PFSK-1 (cell line): ENCODE measurements at regions not wholly inside any gene's neighbourhood (a gene's known extent, or its start where the extent isn't known, plus 50 kb on each side); places are given as distances from the start of the nearest gene placed in this dataset.

ENCODE experiments used
- FOXP2 ChIP-seq: optimal IDR thresholded peaks from 2 replicates; pipeline ENCODE3; 2011; ENCODE audit warnings: borderline replicate concordance, control low read depth, inconsistent platforms; ENCODE audit not compliant: insufficient read depth; ENCODE audit errors: extremely low read length, extremely low read depth
- POLR2AphosphoS5 ChIP-seq: IDR thresholded peaks from 2 replicates; pipeline ENCODE4 v1.6.1; 2012; ENCODE audit warnings: low read depth, mild to moderate bottlenecking, control low read depth, low read length, moderate library complexity
- SIN3A ChIP-seq: IDR thresholded peaks from 2 replicates; pipeline ENCODE4 v1.6.1; 2012; ENCODE audit warnings: mild to moderate bottlenecking, low read length, moderate library complexity, borderline replicate concordance; ENCODE audit not compliant: insufficient read depth
- TAF1 ChIP-seq: IDR thresholded peaks from 2 replicates; pipeline ENCODE4 v1.6.1; 2012; ENCODE audit warnings: low read length, control low read depth, borderline replicate concordance; ENCODE audit not compliant: insufficient read depth
- TF ChIP-seq, protein P1 (sequence below), 2 experiments: IDR thresholded peaks; 2 replicates each; pipeline versions ENCODE4 v1.6.1 to v1.8.0; 2011 to 2012; ENCODE audit warnings: low read depth in 2 of 2, low read length in 2 of 2, control low read depth in 1 of 2, inconsistent platforms in 1 of 2, mild to moderate bottlenecking in 1 of 2, moderate library complexity in 1 of 2; ENCODE audit not compliant: insufficient read depth in 1 of 2

GRCh38 chr12:98211909-98212695, 303.3 kb upstream of the TMPO start:
- TF ChIP-seq SIN3A (no peak), FOXP2 (no peak), TAF1 (no peak), POLR2AphosphoS5 (no peak)
- TF ChIP-seq, protein P1, sequence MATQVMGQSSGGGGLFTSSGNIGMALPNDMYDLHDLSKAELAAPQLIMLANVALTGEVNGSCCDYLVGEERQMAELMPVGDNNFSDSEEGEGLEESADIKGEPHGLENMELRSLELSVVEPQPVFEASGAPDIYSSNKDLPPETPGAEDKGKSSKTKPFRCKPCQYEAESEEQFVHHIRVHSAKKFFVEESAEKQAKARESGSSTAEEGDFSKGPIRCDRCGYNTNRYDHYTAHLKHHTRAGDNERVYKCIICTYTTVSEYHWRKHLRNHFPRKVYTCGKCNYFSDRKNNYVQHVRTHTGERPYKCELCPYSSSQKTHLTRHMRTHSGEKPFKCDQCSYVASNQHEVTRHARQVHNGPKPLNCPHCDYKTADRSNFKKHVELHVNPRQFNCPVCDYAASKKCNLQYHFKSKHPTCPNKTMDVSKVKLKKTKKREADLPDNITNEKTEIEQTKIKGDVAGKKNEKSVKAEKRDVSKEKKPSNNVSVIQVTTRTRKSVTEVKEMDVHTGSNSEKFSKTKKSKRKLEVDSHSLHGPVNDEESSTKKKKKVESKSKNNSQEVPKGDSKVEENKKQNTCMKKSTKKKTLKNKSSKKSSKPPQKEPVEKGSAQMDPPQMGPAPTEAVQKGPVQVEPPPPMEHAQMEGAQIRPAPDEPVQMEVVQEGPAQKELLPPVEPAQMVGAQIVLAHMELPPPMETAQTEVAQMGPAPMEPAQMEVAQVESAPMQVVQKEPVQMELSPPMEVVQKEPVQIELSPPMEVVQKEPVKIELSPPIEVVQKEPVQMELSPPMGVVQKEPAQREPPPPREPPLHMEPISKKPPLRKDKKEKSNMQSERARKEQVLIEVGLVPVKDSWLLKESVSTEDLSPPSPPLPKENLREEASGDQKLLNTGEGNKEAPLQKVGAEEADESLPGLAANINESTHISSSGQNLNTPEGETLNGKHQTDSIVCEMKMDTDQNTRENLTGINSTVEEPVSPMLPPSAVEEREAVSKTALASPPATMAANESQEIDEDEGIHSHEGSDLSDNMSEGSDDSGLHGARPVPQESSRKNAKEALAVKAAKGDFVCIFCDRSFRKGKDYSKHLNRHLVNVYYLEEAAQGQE (IDR thresholded peaks at IDR 0.05; ENCODE audit: insufficient read depth in 1 of 2, low read depth in 2 of 2, low read length in 2 of 2) = no peak

DNA sequence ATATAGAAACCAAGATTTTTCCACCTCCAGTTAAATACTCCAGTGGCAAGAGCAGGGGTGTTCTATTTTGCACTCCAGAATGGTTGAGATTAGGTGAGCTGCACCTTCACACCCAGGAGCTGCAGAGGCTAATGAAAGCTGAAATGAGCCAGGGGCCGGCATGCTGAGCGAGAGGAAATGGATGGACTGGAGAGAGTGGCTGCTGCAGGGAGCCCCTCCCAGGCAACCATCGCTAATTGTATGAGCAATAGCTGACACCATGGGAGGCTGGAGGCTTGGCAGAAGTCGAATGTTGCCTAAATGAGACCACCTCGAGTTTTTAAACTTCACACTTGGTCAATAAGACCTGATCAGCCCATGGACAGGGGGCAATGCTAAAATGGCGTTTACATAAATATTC, 301.8 kb upstream of the TMPO start:
- TF ChIP-seq, protein P1 (IDR thresholded peaks at IDR 0.05; ENCODE audit: insufficient read depth in 1 of 2, low read depth in 2 of 2, low read length in 2 of 2) = no peak
- TF ChIP-seq POLR2AphosphoS5 = no peak
- no peak for TF ChIP-seq FOXP2
- TF ChIP-seq TAF1 = no peak
- no peak for TF ChIP-seq SIN3A

- TF ChIP-seq POLR2AphosphoS5 (no peak), TAF1 (no peak)
- TF ChIP-seq, protein P1 (IDR thresholded peaks at IDR 0.05; ENCODE audit: insufficient read depth in 1 of 2, low read depth in 2 of 2, low read length in 2 of 2) = no peak
Measured at GRCh38 chr12:98217257-98217656, 298.1 kb upstream of the TMPO start.

GRCh38 chr12:98220636-98221035, 294.8 kb upstream of the TMPO start:
- TF ChIP-seq POLR2AphosphoS5 (no peak), FOXP2 (no peak), SIN3A (no peak), TAF1 (no peak)
- TF ChIP-seq, protein P1 (IDR thresholded peaks at IDR 0.05; ENCODE audit: insufficient read depth in 1 of 2, low read depth in 2 of 2, low read length in 2 of 2) = no peak

- no peak for TF ChIP-seq SIN3A
- no peak for TF ChIP-seq POLR2AphosphoS5
- TF ChIP-seq TAF1 = no peak
- TF ChIP-seq, protein P1 (IDR thresholded peaks at IDR 0.05; ENCODE audit: insufficient read depth in 1 of 2, low read depth in 2 of 2, low read length in 2 of 2) = no peak
Measured at GRCh38 chr12:98221243-98221808, 294.1 kb upstream of the TMPO start.
